HG02588 (cell line): ENCODE measurements at regions not wholly inside any gene's neighbourhood (a gene's known extent, or its start where the extent isn't known, plus 50 kb on each side); places are given as distances from the start of the nearest gene placed in this dataset.
"Not testable (repeated sequence)": the region's sequence is repeated elsewhere in the genome, so short reads cannot be mapped to it uniquely, and the experiment has no call there.

Experiments
- ATAC-seq: cut with Tn5 transposase; IDR thresholded peaks from one replicate; pipeline ENCODE4 v1.9.1; 2021; ENCODE audit warnings: mild to moderate bottlenecking, moderate library complexity; ENCODE audit not compliant: unreplicated experiment

DNA sequence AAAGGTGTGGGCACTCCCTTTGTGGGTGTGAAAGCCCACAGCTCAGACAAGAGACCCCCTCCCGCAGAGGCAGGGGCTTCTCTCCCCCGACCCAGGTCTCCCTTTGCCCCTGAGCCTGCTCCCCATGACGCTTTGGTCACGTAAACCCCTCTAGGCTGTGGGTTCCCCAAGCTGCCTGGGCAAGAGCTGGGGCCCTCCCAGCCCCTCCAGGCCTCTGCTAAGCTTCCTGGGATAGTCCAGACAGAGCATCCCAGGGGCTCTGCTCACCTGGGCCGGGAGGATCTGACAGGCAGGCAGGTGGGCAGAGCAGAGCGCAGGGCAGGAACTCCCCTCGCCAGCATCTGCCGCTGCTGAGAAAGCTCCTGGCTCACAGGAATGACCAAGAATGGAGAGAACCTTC, 177.3 kb downstream of the BANP start:
- no peak for ATAC-seq

DNA sequence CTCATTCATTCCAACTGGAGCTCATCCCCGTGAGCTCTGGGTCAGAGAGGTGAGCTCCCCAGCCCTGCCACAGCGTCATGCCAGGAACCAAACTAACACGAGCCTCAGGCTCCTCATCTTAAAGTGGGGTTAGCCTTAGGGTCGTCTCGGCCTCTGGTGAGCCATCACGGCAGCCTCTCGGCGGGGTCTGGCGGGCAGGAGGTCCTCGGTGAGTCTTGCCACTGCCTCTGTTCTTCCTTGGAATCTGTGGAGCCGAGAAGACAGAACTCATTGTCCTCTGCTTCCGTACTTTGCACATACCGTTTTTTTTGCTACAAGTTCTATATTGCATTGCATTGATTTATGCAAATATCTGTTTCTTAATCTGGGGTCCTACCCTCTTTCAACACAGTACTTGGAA, 177.9 kb downstream of the BANP start:
- not testable (repeated sequence) for ATAC-seq

DNA sequence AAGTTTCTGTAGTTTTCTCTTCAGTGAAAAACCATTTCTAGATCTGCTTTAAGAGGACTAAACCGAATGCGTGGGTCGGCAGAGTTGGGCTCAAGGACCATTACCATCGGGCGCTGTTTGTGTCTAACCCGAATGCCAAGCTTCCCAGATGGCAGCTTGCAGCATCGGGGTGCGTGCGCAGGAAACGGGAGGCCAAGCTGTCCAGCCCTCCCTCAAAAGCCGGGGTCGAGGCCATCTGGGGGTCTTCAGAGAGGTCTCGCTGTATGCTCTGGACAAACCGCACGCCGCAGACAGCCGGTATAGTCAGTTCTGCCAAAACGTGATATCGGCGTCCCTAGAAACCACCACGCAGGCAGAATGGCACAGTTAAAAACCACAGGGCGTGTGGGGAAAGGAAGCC, 178.8 kb downstream of the BANP start:
- ATAC-seq: no peak

DNA sequence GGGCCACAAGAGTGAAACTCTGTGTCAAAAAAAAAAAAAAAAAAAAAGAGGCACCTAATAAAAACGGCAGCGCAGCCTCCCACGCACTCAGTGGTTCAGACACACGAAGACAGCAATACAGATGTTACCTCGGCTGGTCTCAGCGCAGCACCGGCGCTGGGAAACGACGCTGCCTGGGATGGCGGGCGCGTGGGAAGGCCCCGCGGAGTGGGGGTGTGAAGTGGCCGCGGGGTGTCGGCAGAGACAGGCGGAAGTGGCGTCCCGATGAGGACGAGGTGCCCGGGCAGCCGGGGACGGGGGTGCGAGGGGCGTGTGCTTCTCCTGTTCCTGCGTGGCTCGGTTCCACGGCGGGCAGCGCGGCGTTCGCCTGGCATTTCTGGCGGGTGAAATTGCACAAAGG, 179.4 kb downstream of the BANP start:
- ATAC-seq: no peak

DNA sequence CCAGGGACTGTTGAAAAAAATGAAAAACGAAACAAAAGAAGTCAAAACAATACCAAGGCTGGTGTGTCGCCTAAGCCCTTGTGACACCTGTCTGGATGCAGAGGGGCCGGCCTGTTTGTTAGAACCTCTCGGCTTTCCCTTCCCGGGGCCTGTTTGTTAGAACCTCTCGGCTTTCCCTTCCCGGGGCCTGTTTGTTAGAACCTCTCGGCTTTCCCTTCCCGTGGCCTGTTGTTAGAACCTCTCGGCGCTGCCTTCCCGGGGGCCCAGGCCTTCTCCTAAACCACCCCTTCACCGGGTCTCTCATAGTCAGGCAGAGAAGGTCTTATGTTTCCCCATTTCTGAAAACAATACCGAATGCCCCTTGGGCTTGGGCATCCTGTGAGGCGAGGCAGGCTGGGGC, 180.0 kb downstream of the BANP start:
- no peak for ATAC-seq

DNA sequence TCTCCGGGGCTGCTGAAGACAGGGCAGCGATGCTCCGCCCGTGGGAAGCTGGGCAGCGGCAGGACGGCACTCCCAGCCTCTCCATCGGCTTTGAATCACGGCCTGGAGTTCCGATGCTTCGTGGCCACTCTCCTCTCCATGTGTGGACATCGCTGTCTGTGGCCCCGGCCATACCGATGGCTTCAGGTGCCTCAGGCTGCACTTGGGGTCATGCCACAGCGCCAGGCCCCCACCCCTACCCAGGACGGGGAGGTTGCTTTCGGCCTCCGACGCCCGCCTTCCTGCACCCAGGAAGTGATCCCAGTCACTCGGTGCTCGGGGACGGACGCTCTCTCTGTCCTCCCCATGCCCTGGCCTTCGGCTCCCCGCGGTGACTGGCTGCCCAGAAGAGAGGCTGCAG, 180.7 kb downstream of the BANP start:
- no peak for ATAC-seq

DNA sequence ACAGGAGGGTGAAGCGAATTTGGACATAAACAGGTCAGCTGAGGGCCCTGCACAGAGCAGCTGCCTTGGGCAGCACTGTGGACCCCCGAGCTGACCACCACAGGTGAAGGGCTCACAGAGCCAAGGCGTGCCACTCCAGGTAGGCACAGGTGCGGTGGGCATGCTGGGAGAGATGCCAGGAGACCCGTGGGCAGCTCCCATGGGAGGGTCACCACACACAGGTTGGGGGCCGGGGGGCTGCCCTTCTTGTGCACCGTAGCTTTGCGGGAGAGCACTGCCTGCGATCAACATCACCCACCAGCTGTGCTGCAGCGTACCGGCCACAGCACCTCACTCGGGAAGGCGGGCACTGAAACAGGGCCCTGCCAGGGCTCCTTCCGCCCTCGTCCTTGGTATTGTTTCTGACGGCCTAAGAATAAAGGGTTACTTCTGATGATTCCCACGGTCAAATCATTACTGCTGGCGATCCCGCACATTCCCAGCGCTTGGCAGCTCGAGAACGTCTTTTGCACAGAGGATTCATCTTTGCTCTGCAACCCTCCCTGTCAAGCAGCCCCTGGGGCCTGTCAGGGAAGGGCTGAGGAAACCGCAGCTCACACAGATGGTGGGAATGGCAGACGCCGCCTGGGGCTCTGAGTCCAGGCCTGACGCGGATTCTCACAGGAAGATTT, 181.7 kb downstream of the BANP start:
- ATAC-seq: no peak

DNA sequence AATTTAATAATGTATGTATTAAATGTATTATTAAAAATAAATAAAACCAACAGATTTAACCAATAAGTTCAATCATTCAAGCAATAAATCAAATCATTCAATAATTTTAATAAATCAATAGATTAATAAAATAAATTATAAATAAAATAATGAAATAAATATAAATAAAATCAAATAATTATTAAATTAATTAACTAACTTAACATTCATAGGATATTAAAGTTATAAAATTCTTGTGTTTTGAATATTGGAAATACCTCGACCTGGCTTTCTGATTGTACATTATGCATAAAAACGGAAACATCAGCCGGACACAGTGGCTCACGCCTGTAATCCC, 182.2 kb downstream of the BANP start:
- ATAC-seq: no peak

DNA sequence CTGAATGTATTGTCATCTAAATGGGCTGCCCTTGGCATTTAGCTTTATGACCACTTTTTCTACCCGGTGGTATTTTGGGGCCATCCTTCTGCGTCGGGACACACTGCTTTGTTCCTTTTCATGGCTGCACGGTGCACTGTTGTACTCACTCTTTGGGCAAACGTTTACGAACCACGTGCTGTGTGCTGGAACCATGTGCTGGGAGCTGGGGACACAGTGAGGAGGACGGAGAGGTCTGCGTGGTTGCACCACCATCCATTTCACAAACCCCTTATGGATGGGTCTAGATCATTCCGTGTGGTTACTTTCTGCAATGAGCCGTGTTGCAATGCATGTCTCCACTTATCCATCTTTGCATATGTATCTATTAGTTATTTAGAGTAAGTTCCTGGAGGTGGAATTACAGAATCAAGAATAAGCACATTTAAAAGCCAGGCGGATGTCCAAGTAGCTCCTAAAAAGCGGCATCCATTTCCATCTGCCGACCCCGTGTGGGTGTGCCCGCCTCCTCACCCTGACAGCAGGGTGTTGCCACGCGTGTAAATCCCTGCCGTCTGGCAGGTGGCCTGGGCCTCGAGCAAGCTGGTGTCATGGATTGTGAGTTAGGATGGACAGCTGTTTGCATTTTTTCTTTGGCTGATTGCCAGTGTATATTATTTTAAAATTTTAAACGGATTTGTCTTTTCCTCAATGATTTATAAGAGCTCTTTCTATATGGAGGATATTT, 183.1 kb downstream of the BANP start:
- not testable (repeated sequence) for ATAC-seq

DNA sequence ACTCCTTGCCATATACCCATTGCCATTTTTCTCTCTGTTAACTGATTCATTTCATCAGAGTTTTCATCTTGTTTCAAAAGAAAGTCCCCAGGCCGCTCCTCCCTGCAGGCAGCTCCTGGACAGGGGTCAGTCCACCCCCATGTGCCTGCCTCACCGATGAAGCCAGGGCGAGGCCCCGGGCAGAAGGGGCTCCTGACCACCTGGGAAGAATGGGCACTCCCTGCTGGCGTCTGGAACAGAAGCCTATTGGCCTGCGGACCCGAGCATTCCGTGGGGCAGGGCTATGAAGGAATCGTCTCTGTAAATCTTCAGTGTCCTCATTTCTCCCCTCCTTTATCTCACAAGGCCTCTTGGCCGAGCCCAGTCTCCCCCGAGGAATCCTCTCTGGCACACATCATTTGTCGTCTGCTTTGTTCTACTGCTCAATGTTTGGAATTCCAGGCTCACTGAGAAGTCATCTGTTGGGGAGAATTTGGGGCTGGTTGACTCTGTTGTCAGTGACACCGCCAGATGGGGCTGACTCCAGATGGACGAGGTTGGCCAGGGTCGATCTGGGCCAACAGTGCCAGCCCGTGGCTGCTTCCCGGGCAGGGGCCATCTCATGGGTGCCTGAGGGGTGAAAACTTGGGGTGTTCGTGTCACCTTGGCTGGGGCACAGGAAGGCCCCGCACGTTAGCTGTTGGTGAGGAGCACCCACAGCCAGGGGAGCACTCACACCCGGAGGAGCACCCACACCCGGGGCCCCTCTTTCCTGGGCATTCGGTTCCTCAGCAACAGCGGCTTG, 183.9 kb downstream of the BANP start:
- not testable (repeated sequence) for ATAC-seq

DNA sequence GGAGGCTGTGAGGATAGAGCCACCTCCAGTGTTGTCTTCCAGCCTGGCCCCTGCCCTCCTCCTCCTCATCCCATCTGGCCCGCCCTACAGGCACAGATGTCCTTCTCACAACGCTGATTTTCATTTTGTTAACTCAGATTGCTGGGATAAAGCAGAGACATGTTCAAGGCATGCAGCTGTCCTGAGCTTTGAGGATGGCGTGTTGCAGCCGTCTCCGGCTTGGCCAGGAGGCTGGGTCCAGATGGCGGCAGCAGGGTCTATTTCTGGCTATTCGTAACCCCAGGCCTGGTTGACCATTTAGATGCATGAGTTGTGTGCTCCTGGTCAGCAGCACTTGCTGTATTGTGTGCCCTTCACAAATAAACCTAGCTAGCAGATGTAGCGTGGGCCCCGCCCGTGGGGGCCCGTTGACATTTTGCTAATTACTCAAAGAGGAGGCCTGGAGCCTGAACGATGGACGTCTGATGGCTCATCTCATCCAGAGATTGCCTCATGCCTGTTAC, 185.0 kb downstream of the BANP start:
- not testable (repeated sequence) for ATAC-seq

DNA sequence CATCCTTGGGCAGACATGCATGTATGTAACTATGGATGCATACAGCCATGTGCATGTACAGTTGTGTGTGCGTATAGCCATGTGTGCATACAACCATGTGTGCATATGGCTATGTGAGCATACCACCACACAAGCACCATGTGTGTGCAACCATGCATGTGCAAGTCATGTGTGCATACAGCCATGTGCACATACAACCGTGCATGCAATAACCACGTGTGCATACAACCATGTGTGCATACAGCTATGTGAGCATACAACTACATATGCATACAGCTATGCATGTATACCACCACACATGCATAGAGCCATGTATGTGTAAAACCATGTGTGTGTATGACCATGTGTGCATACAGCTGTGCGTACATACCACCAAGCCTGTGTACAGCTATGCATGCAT, 185.7 kb downstream of the BANP start:
- ATAC-seq: not testable (repeated sequence)

DNA sequence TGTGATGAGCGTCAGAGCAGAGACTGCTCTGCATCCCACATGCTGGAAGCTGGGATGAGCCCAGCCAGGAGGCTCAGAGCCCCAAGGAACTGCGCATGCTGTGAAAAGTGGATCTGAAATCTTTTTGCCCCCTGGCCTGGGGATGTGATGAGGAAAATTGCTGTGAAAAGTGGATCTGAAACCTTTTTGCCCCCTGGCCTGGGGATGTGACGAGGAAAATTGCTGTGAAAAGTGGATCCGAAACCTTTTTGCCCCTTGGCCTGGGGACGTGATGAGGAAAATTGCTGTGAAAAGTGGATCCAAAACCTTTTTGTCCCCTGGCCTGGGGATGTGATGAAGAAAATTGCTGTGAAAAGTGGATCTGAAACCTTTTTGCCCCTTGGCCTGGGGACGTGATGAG, 187.9 kb downstream of the BANP start:
- not testable (repeated sequence) for ATAC-seq

DNA sequence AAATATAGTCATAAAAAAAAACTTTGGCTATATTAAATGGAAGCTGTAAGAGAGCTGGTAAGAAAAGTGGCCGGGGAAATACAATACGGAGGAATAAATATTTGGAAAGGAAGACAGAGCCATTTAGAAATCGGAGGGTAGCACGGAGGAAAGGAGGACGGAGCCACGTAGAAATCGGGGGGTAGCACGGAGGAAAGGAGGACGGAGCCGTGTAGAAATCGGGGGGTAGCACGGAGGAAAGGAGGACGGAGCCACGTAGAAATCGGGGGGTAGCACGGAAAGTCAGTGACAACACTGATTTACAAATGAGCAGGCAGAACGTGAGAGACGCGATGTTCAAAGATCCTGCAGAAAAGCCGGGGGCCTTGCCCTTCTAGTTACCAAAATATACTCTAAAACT, 189.0 kb downstream of the BANP start:
- not testable (repeated sequence) for ATAC-seq

DNA sequence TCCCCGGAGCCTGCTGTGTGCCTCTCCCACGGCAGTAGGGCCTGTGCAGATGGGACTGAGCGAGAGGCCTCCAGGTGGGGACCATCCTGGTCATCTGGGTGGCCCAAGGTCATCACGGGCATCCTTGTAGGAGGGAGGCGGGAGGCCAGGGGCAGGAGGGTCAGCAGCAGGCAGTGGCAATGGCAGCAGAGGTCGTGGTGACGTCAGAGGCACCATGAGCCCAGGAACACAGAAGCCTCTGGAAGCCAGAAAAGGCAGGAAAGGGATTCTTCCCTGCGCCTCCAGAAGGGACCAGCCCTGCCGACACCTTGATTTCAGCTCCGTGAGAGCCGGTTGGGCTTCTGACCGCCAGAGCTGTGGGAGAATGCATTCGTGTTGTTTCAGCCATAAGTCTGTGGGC, 190.3 kb downstream of the BANP start:
- ATAC-seq: no peak

DNA sequence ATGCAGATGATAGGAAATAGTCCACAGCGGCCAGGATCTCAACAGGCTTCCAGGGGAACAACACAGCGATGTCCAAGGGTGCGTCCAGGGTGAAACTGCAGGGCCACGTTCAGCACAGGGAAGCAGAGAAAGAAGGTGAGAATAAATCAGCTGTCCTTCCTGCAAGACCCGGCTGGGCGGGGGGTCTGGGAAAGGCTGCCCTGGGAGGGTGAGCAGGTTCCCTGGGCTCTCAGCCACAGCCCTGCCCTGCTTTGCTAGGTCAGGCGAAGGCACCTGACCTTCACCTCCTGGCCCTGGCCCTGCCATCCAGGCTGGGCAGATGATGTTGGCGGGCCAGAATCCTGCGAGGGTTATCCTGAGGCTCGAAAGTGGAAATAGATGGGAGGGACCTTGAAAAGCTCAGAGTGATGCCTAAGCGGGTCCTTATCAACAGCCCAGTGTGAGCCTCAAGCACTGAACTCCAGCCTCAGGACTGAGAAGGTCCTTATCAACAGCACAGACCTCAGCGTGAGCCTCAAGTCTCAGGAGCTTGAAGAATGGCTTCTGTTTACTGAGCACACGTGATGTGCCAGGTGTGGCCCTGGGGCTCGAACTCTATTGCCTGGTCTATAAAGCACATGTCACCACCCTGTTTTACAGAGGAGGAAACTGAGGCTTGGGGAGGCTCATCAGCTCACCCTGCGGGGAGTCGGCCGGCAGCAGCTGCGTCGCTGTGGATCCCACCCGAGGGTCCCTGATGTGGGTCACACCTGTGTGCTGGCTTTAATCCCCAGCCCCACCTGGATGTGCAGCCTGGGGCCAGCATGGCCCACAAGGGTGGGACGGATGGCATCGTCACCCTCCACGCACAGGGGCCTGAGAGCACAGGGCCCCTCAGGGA, 191.1 kb downstream of the BANP start:
- ATAC-seq: not testable (repeated sequence)

DNA sequence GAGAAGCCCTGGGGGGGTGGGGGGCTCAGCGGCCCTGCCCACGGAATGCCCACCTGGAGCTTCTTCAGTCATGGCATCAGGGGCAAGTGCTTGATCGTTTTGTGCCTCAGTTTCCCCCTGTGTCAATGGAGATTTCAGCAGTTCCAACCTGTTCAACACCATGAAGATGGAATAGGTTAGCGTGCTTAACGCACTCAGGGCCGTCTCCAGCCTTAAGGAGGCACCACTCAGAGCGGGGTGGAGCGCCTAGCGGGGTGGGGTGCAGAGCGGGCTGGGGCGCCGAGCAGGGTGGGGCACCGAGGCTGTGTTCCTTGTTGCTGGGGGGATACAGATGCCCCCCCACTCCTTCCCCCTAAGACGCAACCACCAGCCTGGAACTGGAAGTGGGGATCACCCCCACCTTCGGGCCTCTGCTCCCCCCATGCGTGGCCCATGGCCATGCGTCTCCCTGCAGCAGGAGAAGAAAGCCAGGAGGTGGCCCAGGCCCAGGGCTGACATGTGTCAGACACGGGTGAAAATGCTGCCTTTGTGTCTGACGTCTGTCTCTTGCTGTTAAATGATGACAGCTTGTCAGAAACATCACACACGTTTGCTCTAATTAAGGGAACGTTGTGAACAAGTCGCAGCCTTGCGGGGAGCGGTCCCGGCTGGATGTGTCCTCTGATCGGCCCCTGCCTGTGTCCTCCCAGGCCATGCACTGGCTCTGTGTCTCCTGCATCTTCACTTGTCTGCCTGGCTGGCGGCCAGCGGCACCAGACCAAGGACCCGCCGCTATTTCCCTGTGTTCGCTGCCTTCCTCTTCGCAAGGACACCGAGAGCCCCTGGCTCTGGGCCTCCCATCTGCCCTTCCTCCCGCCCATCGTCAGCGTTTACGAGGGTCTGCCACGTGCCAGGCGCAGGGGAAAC, 192.1 kb downstream of the BANP start:
- ATAC-seq: not testable (repeated sequence)

DNA sequence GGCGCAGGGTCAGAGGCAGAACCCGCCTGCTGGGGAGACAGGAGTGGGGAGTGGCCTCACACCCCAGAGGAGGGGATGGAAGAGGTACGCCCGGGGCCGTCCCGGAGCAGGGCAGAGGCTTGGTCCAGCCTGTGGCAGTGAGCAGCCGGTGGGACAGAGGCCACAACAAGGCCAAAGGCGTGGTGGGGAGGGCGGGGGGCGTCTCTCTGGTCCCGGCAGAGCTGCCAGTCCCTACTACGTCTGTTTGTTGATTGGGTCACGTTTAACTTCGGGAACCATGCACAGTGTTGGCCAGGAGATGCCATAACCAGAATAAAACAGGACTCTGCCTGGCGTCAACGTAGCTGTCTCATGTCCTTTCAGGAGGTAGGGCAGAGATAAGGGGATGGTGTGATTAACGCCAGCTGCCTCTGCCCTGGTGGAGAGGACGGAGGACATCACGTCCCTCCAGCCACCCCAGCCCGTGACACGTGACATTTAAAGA, 192.8 kb downstream of the BANP start:
- no peak for ATAC-seq

DNA sequence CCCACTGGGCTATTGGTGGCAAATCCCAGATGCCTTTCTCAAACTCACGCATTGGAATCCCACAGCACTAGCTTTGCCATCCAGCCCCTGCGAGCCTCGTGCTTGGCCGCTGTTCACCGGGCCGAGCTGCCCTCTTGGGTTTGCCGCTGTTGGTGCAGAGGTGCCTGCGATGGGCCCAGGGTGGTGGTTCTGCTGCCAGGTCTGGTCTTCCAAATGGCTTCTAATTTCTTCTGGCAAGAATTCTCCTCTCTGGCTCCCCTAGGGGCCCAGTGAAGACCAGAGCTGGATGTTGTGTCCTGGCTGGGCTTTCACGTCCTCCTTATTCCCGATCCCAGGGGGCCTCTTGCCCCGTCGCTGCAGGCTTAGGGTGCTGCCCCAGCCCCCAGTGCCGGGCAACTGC, 194.1 kb downstream of the BANP start:
- ATAC-seq: not testable (repeated sequence)
